ENCODE measurements at regions not wholly inside any gene's neighbourhood (a gene's known extent, or its start where the extent isn't known, plus 50 kb on each side); places are given as distances from the start of the nearest gene placed in this dataset.

- TF ChIP-seq CTCF (conservative IDR thresholded peaks at IDR 0.05), result no peak
- no peak for TF ChIP-seq ZFX (IDR thresholded peaks at IDR 0.05)
Observed at GRCh38 chr4:38409852-38410251, 254.1 kb upstream of the KLF3 start.

Measured in C4-2B (cell line).